Right renal pelvis (tissue), 4 donors: ENCODE measurements at regions not wholly inside any gene's neighbourhood (a gene's known extent, or its start where the extent isn't known, plus 50 kb on each side); places are given as distances from the start of the nearest gene placed in this dataset.
"Not testable (repeated sequence)": the region's sequence is repeated elsewhere in the genome, so short reads cannot be mapped to it uniquely, and the experiment has no call there.

Experiments used
- DNase-seq, 4 donors: peaks; one replicate each; pipeline ENCODE4 v3.0.0-alpha.2; 2013; ENCODE audit warnings: low read depth in 4 of 4, low spot score in 3 of 4, missing footprints in 1 of 4

- DNase-seq = no peak
Observed at GRCh38 chr20:48390981-48391380, 436.8 kb downstream of the PREX1 start.

- no peak for DNase-seq
Observed at GRCh38 chr20:48387675-48388074, 440.1 kb downstream of the PREX1 start.

GRCh38 chr20:48385527-48385926, 442.3 kb downstream of the PREX1 start:
- no peak for DNase-seq

GRCh38 chr20:48385114-48385513, 442.7 kb downstream of the PREX1 start:
- DNase-seq = no peak

GRCh38 chr20:48384147-48384818, 443.5 kb downstream of the PREX1 start:
- DNase-seq = no peak

GRCh38 chr20:48383252-48383651, 444.5 kb downstream of the PREX1 start:
- DNase-seq = no peak

GRCh38 chr20:48382304-48382703, 445.5 kb downstream of the PREX1 start:
- DNase-seq = no peak

GRCh38 chr20:48381353-48382120, 446.3 kb downstream of the PREX1 start:
- DNase-seq = no peak

- no peak for DNase-seq
Observed at GRCh38 chr20:48380661-48381060, 447.1 kb downstream of the PREX1 start.

- DNase-seq = no peak
Observed at GRCh38 chr20:48378976-48379675, 448.7 kb downstream of the PREX1 start.

- DNase-seq = no peak
Observed at GRCh38 chr20:48377940-48378339, 449.9 kb downstream of the PREX1 start.

- DNase-seq = no peak
Observed at GRCh38 chr20:48375804-48376203, 452.0 kb downstream of the PREX1 start.

GRCh38 chr20:48374991-48375595, 452.7 kb downstream of the PREX1 start:
- no peak for DNase-seq

- DNase-seq = not testable (repeated sequence)
Observed at GRCh38 chr20:48374031-48374907, 453.5 kb downstream of the PREX1 start.

GRCh38 chr20:48373555-48373934, 454.3 kb downstream of the PREX1 start:
- DNase-seq = no peak

GRCh38 chr20:48372851-48373554, 454.8 kb downstream of the PREX1 start:
- DNase-seq = not testable (repeated sequence)

GRCh38 chr20:48371211-48371610, 456.6 kb downstream of the PREX1 start:
- DNase-seq = no peak

GRCh38 chr20:48368580-48369021, 459.2 kb downstream of the PREX1 start:
- DNase-seq = not testable (repeated sequence)

- not testable (repeated sequence) for DNase-seq
Observed at GRCh38 chr20:48367541-48368358, 460.0 kb downstream of the PREX1 start.
